DOHH2 (cell line): ENCODE measurements at regions not wholly inside any gene's neighbourhood (a gene's known extent, or its start where the extent isn't known, plus 50 kb on each side); places are given as distances from the start of the nearest gene placed in this dataset.

ENCODE experiments used
- H3F3A ChIP-seq: fragments of 200-600 bp; sonication (generic), shearing (Covaris generic); 2 replicates; pipeline ENCODE4 v1.6.0; 2016; ENCODE audit warnings: antibody characterized with exemption, mild to moderate bottlenecking; ENCODE audit not compliant: control insufficient read depth, insufficient read depth
- H3K27ac ChIP-seq: fragments of 200-600 bp; sonication (generic); 2 replicates; pipeline ENCODE4 v1.5.1; 2014; ENCODE audit warnings: low read depth, mild to moderate bottlenecking, low read length, moderate library complexity
- H3K27me3 ChIP-seq: fragments of 200-600 bp; sonication (generic); 2 replicates; pipeline ENCODE4 v1.6.1; 2014; ENCODE audit warnings: mild to moderate bottlenecking, low read length, mixed read lengths; ENCODE audit not compliant: control insufficient read depth
- H3K36me3 ChIP-seq: fragments of 200-600 bp; sonication (generic); 2 replicates; pipeline ENCODE4 v1.6.1; 2014; ENCODE audit warnings: mild to moderate bottlenecking, low read length, moderate library complexity, mixed read lengths; ENCODE audit not compliant: control insufficient read depth
- H3K4me1 ChIP-seq: fragments of 200-600 bp; sonication (generic); 2 replicates; pipeline ENCODE4 v1.6.1; 2014; ENCODE audit warnings: mild to moderate bottlenecking, low read length, mixed read lengths; ENCODE audit not compliant: control insufficient read depth
- H3K4me2 ChIP-seq: fragments of 200-600 bp; sonication (generic); 2 replicates; pipeline ENCODE4 v1.6.0; 2014; ENCODE audit warnings: mild to moderate bottlenecking, low read length, moderate library complexity
- H3K4me3 ChIP-seq: fragments of 200-600 bp; sonication (generic); 2 replicates; pipeline ENCODE4 v1.5.1; 2014; ENCODE audit warnings: mild to moderate bottlenecking, low read length, mixed read lengths
- H3K79me2 ChIP-seq: fragments of 200-600 bp; sonication (generic); 2 replicates; pipeline ENCODE4 v1.6.1; 2014; ENCODE audit warnings: mild to moderate bottlenecking, low read length, mixed read lengths; ENCODE audit not compliant: control insufficient read depth
- H3K9me2 ChIP-seq: fragments of 200-600 bp; sonication (generic); replicated peaks from 2 replicates; pipeline ENCODE4 v1.6.1; 2014; ENCODE audit warnings: mild to moderate bottlenecking, low read length, mixed read lengths; ENCODE audit not compliant: control insufficient read depth
- H3K9me3 ChIP-seq: fragments of 200-600 bp; sonication (generic); 2 replicates; pipeline ENCODE4 v1.6.1; 2014; ENCODE audit warnings: antibody characterized with exemption, low read length, mixed read lengths; ENCODE audit not compliant: control insufficient read depth, insufficient read depth
- H4K20me1 ChIP-seq: fragments of 200-600 bp; sonication (generic); 2 replicates; pipeline ENCODE4 v1.6.0; 2014; ENCODE audit warnings: low read depth, mild to moderate bottlenecking, antibody characterized with exemption, low read length, moderate library complexity; ENCODE audit not compliant: control insufficient read depth, insufficient read depth
- EZH2phosphoT487 ChIP-seq: fragments of 200-600 bp; sonication (generic); IDR thresholded peaks from 2 replicates; pipeline ENCODE4 v1.6.1; 2017; ENCODE audit warnings: borderline replicate concordance, mild to moderate bottlenecking, antibody characterized with exemption, low read length, moderate library complexity, mixed read lengths
- TF ChIP-seq, protein P1 (sequence below): fragments of 200-600 bp; sonication (generic); IDR thresholded peaks from one replicate; pipeline ENCODE4 v1.5.1; 2014; ENCODE audit warnings: antibody characterized with exemption, mild to moderate bottlenecking, low read depth, low read length; ENCODE audit not compliant: poor library complexity, severe bottlenecking

DNA sequence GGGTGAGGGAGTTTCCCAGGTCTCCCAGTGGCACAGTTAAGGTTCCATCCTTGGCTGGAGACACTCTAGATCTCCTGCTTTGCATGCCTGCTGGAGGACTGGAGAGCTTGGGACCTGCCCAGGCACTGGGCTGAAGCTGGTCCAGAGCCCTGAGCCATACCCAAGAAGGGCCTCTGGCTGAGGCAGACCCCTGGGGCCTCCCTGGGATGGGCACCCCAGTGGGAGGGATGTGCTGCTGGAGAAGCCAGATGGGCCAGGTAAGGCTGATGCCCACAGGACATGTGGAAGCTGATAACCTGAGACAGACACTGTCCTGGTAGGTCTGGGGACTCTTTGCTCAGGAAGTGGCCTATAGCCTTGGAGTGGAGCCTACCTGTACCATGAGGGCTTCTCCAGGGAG is 160.7 kb downstream of the TFCP2L1 start:
- Histone ChIP-seq H3K9me3 (peaks cover 5% of the 10 kb centered on the region; the same call in 1 of the 2 replicates), H3K27ac (no peak overlapping the region), H3K27me3 (no peaks in the 10 kb centered on the region), H3K4me1 (no peaks in the 10 kb centered on the region), H4K20me1 (no peaks in the 10 kb centered on the region), H3K36me3 (no peaks in the 10 kb centered on the region), H3F3A (no peaks in the 10 kb centered on the region), H3K9me2 (no peaks in the 10 kb centered on the region), H3K4me2 (no peak overlapping the region), H3K4me3 (no peak overlapping the region), H3K79me2 (no peaks in the 10 kb centered on the region)
- TF ChIP-seq, protein P1, sequence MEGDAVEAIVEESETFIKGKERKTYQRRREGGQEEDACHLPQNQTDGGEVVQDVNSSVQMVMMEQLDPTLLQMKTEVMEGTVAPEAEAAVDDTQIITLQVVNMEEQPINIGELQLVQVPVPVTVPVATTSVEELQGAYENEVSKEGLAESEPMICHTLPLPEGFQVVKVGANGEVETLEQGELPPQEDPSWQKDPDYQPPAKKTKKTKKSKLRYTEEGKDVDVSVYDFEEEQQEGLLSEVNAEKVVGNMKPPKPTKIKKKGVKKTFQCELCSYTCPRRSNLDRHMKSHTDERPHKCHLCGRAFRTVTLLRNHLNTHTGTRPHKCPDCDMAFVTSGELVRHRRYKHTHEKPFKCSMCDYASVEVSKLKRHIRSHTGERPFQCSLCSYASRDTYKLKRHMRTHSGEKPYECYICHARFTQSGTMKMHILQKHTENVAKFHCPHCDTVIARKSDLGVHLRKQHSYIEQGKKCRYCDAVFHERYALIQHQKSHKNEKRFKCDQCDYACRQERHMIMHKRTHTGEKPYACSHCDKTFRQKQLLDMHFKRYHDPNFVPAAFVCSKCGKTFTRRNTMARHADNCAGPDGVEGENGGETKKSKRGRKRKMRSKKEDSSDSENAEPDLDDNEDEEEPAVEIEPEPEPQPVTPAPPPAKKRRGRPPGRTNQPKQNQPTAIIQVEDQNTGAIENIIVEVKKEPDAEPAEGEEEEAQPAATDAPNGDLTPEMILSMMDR = no peak
- TF ChIP-seq EZH2phosphoT487 = no peak

DNA sequence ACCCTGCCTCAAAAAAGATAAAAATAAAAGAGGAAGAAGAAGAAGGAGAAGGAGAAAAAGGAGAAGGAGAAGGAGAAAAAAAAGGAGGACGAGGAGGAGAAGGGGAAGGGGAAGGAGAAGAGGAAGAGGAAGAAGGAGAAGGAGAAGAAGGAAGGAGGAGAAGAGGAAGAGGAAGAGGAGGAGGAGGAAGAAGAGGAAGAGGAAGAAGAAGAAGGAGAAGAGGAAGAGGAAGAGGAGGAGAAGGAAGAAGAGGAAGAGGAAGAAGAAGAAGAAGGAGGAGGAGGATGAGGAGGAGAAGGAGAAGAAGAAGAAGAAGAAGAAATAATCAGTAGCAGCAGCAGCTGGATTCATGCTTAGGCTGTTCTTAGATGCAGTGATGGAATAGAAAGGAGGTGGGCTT is 159.7 kb downstream of the TFCP2L1 start:
- H3K36me3 ChIP-seq = no peaks in the 10 kb centered on the region
- H3F3A ChIP-seq = no peaks in the 10 kb centered on the region
- H4K20me1 ChIP-seq = no peaks in the 10 kb centered on the region
- H3K4me3 ChIP-seq = no peak overlapping the region
- no peaks in the 10 kb centered on the region for H3K4me1 ChIP-seq
- peaks cover 5% of the 10 kb centered on the region; the same call in 1 of the 2 replicates for H3K9me3 ChIP-seq
- TF ChIP-seq, protein P1 = no peak
- TF ChIP-seq EZH2phosphoT487 = no peak
- H3K4me2 ChIP-seq = no peak overlapping the region
- H3K27ac ChIP-seq = no peak overlapping the region
- H3K79me2 ChIP-seq = no peaks in the 10 kb centered on the region
- no peaks in the 10 kb centered on the region for H3K27me3 ChIP-seq
- H3K9me2 ChIP-seq = no peaks in the 10 kb centered on the region

DNA sequence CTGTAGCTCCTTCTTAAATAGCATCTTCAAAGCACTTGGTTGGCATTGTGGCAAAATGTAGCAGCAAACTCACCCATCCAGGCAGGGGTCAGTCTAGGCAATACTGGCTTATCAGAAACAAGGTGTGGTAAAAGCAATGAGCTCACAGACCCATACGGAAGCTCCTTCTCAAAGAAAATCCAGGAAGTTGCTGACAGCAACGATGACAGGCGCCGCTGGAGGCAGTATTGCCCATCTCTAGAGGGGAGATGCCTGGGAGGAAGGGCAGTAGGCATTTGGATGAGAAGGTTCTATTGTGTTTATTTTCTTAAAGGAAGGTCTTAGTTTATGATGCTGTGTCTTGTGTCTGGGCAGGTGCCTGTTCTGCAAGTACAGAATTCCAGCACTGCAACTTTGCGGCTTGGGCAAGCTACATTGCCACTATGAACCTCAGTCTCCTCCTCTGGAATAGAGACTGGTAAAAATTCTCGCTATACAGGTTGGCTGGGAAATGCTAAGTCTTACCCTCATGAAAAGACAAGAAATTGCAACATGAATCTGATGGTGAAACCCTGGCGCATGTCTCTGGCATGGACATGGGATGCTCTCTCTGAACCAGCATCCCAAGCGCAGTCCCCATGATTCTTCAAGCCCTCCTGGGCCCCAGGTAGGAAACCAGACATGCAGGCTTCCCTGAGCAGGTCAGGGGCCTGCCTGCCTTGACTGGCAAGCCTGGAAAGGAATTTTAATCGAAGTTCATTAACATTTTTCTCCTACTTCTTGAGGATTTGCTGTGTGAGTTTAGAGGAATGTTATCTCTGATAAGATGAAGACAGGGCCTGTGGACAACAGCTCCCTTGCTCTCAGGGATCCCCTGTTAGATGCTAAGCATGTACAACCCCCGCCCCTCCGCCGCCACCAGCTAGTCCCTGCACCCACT is 156.0 kb downstream of the TFCP2L1 start:
- H3K9me2 ChIP-seq = no peaks in the 10 kb centered on the region
- no peak overlapping the region for H3K27ac ChIP-seq
- H3K4me3 ChIP-seq = no peak overlapping the region
- no peaks in the 10 kb centered on the region for H3K27me3 ChIP-seq
- H4K20me1 ChIP-seq = no peaks in the 10 kb centered on the region
- H3K9me3 ChIP-seq = peaks cover 5% of the 10 kb centered on the region; the same call in 1 of the 2 replicates
- H3F3A ChIP-seq = no peaks in the 10 kb centered on the region
- H3K4me2 ChIP-seq = no peak overlapping the region
- no peaks in the 10 kb centered on the region for H3K79me2 ChIP-seq
- H3K36me3 ChIP-seq = no peaks in the 10 kb centered on the region
- no peaks in the 10 kb centered on the region for H3K4me1 ChIP-seq
- no peak for TF ChIP-seq EZH2phosphoT487
- TF ChIP-seq, protein P1 = peak; percentile 35
